ENCODE measurements at regions not wholly inside any gene's neighbourhood (a gene's known extent, or its start where the extent isn't known, plus 50 kb on each side); places are given as distances from the start of the nearest gene placed in this dataset.

GRCh38 chr18:35910327-35910726 is 62.2 kb upstream of the RMP24 start:
- TF ChIP-seq ZNF384 (IDR thresholded peaks at IDR 0.05) (no peak), HDGF (IDR thresholded peaks at IDR 0.05; ENCODE audit: borderline replicate concordance) (no peak), SP1 (IDR thresholded peaks at IDR 0.05) (no peak), L3MBTL2 (conservative IDR thresholded peaks at IDR 0.05) (no peak), TARDBP (IDR thresholded peaks at IDR 0.05) (no peak), FOXA1 (IDR thresholded peaks at IDR 0.05) (no peak), BHLHE40 (IDR thresholded peaks at IDR 0.05; ENCODE audit: borderline replicate concordance) (no peak), CTBP1 (IDR thresholded peaks at IDR 0.05; ENCODE audit: borderline replicate concordance) (no peak), SUZ12 (IDR thresholded peaks at IDR 0.05) (no peak), ARNT (IDR thresholded peaks at IDR 0.05) (no peak), LEF1 (IDR thresholded peaks at IDR 0.05; ENCODE audit: borderline replicate concordance) (no peak), ELF4 (IDR thresholded peaks at IDR 0.05) (no peak)

All from HEK293T (cell line).